Caco-2 (cell line): ENCODE measurements at regions not wholly inside any gene's neighbourhood (a gene's known extent, or its start where the extent isn't known, plus 50 kb on each side); places are given as distances from the start of the nearest gene placed in this dataset.
A peak's percentile ranks its signal among the peaks of the same experiment; 100 is the strongest.

Experiments used
- BruUV-seq: library from RNA; stranded (reverse); fragments of 400-500 nt; replicated peaks from 2 replicates; lab custom pipeline; 2021; lab: Mats Ljungman, UMichigan
- CTCF ChIA-PET: fragments of 300-600 bp; sonication (Branson Sonifier 250); formaldehyde crosslinking; loops from one replicate; lab custom pipeline; 2022; ENCODE audit warnings: antibody characterized with exemption; lab: Charles Lee
- POLR2A ChIA-PET: fragments of 300-600 bp; sonication (Branson Sonifier 250); formaldehyde crosslinking; loops from one replicate; lab custom pipeline; 2022; ENCODE audit warnings: antibody characterized with exemption; lab: Charles Lee
- DNase-seq, 2 experiments: peaks; one replicate each; pipeline versions ENCODE4 v3.0.0 to v3.0.0-alpha.2; 2020 to 2022
- H3K27me3 ChIP-seq: replicated peaks from 2 replicates; pipeline ENCODE4 v1.6.0; 2011; ENCODE audit warnings: low read length; ENCODE audit not compliant: control insufficient read depth, insufficient read depth
- H3K36me3 ChIP-seq: 2 replicates; pipeline ENCODE4 v1.5.1; 2011; ENCODE audit warnings: low read length; ENCODE audit not compliant: control insufficient read depth, insufficient read depth
- H3K4me1 ChIP-seq: fragments of 250-450 bp; sonication (Bioruptor Pico); 2 replicates; pipeline ENCODE4 v1.5.1; 2020; ENCODE audit warnings: mild to moderate bottlenecking
- H3K4me3 ChIP-seq: 2 replicates; pipeline ENCODE4 v1.5.1; 2011; ENCODE audit warnings: low read depth, mild to moderate bottlenecking, control low read depth, low read length
- H3K9me3 ChIP-seq: fragments of 250-450 bp; sonication (Bioruptor Pico); 2 replicates; pipeline ENCODE4 v1.5.1; 2020; ENCODE audit warnings: mild to moderate bottlenecking, moderate library complexity
- H3K27ac Mint-ChIP-seq: one replicate; pipeline ENCODE4 v1.8.0; 2022; ENCODE audit warnings: mixed read lengths; ENCODE audit not compliant: unreplicated experiment
- H3K27me3 Mint-ChIP-seq: one replicate; pipeline ENCODE4 v1.8.0; 2022; ENCODE audit warnings: mixed read lengths; ENCODE audit not compliant: insufficient read depth, unreplicated experiment
- H3K36me3 Mint-ChIP-seq: one replicate; pipeline ENCODE4 v1.8.0; 2022; ENCODE audit warnings: mild to moderate bottlenecking, mixed read lengths; ENCODE audit not compliant: insufficient read depth, unreplicated experiment
- H3K4me1 Mint-ChIP-seq: one replicate; pipeline ENCODE4 v1.8.0; 2022; ENCODE audit warnings: low read depth, mixed read lengths; ENCODE audit not compliant: unreplicated experiment
- H3K4me3 Mint-ChIP-seq: one replicate; pipeline ENCODE4 v1.8.0; 2022; ENCODE audit warnings: mild to moderate bottlenecking, moderate library complexity, mixed read lengths; ENCODE audit not compliant: unreplicated experiment
- H3K9me3 Mint-ChIP-seq: one replicate; pipeline ENCODE4 v1.8.0; 2022; ENCODE audit warnings: mixed read lengths; ENCODE audit not compliant: unreplicated experiment
- CTCF ChIP-seq, 2 experiments: fragments of 200-600 bp in 1 of 2; IDR thresholded peaks; 1 replicate in 1 of 2; 2 replicates in 1 of 2; pipeline versions ENCODE4 v1.5.1 to v1.8.0; 2011 to 2022; ENCODE audit warnings: antibody characterized with exemption in 1 of 2, control low read depth in 1 of 2, inconsistent platforms in 1 of 2, low read depth in 1 of 2, low read length in 1 of 2, mild to moderate bottlenecking in 1 of 2, moderate library complexity in 1 of 2; ENCODE audit not compliant: insufficient read depth in 1 of 2, severe bottlenecking in 1 of 2, unreplicated experiment in 1 of 2
- intact Hi-C: fragments of 100-400 bp; cut with micrococcal nuclease; formaldehyde crosslinking; loops from one replicate; pipeline ENCODE4 v1.10.0; 2022; ENCODE audit not compliant: unreplicated experiment

- Mint-ChIP-seq H3K4me3 (no peak overlapping the region), H3K27me3 (no peaks in the 10 kb centered on the region), H3K27ac (no peak overlapping the region), H3K4me1 (no peaks in the 10 kb centered on the region), H3K36me3 (no peaks in the 10 kb centered on the region), H3K9me3 (no peaks in the 10 kb centered on the region)
- H3K36me3 ChIP-seq = no peaks in the 10 kb centered on the region
- H3K27me3 ChIP-seq = no peaks in the 10 kb centered on the region
- TF ChIP-seq CTCF (IDR thresholded peaks at IDR 0.05; ENCODE audit: insufficient read depth in 1 of 2, low read depth in 1 of 2, low read length in 1 of 2, severe bottlenecking in 1 of 2, unreplicated experiment in 1 of 2) = no peak
- ChIA-PET CTCF (no interaction called here), POLR2A (no interaction called here)
- H3K4me1 ChIP-seq = no peaks in the 10 kb centered on the region
- H3K9me3 ChIP-seq = no peaks in the 10 kb centered on the region
- BruUV-seq = no TSS peak
- H3K4me3 ChIP-seq = no peak overlapping the region
- no peak for DNase-seq
- intact Hi-C loops = no loop called here
Measured at GRCh38 chr7:123060446-123060845, 64.9 kb upstream of the TAS2R16 start.

GRCh38 chr7:123057911-123058310 lies 62.4 kb upstream of the TAS2R16 start:
- Histone ChIP-seq H3K4me1 (no peaks in the 10 kb centered on the region), H3K9me3 (no peaks in the 10 kb centered on the region), H3K27me3 (no peaks in the 10 kb centered on the region), H3K4me3 (no peak overlapping the region), H3K36me3 (no peaks in the 10 kb centered on the region)
- intact Hi-C loops = no loop called here
- H3K9me3 Mint-ChIP-seq = no peaks in the 10 kb centered on the region
- no peak for DNase-seq
- H3K36me3 Mint-ChIP-seq = no peaks in the 10 kb centered on the region
- no peak for TF ChIP-seq CTCF (IDR thresholded peaks at IDR 0.05; ENCODE audit: insufficient read depth in 1 of 2, low read depth in 1 of 2, low read length in 1 of 2, severe bottlenecking in 1 of 2, unreplicated experiment in 1 of 2)
- ChIA-PET CTCF (no interaction called here), POLR2A (no interaction called here)
- H3K4me3 Mint-ChIP-seq = no peak overlapping the region
- BruUV-seq = no TSS peak
- H3K27me3 Mint-ChIP-seq = no peaks in the 10 kb centered on the region
- H3K27ac Mint-ChIP-seq = no peak overlapping the region
- H3K4me1 Mint-ChIP-seq = no peaks in the 10 kb centered on the region

GRCh38 chr7:123054357-123055133 lies 59.0 kb upstream of the TAS2R16 start:
- Histone ChIP-seq H3K4me3 (no peak overlapping the region), H3K36me3 (no peaks in the 10 kb centered on the region), H3K27me3 (no peaks in the 10 kb centered on the region), H3K9me3 (no peaks in the 10 kb centered on the region), H3K4me1 (no peaks in the 10 kb centered on the region)
- DNase-seq = peak in 1 of 2 experiments; percentile 7
- Mint-ChIP-seq H3K4me1 (no peaks in the 10 kb centered on the region), H3K36me3 (no peaks in the 10 kb centered on the region), H3K27ac (no peak overlapping the region), H3K9me3 (peaks cover 11% of the 10 kb centered on the region), H3K27me3 (no peaks in the 10 kb centered on the region), H3K4me3 (no peak overlapping the region)
- ChIA-PET CTCF (interaction anchor here (0.7 to 0.8 kb wide), 2 partner anchors 16 to 251 kb away, joined by 3 read pairs; no protein-coding TSS in a partner anchor), POLR2A (no interaction called here)
- BruUV-seq = no TSS peak
- intact Hi-C loops = no loop called here
- no peak for TF ChIP-seq CTCF (IDR thresholded peaks at IDR 0.05; ENCODE audit: insufficient read depth in 1 of 2, low read depth in 1 of 2, low read length in 1 of 2, severe bottlenecking in 1 of 2, unreplicated experiment in 1 of 2)
